SHP77 treated with DMSO at 0.1 percent for 48 hours (cell line): ENCODE measurements at regions not wholly inside any gene's neighbourhood (a gene's known extent, or its start where the extent isn't known, plus 50 kb on each side); places are given as distances from the start of the nearest gene placed in this dataset.

ENCODE experiments used
- DNase-seq: peaks from one replicate; lab custom pipeline; 2025; lab: John Stamatoyannopoulos, UW

GRCh38 chr13:53144826-53145225 lies 116.2 kb downstream of the OLFM4 start:
- no peak for DNase-seq

GRCh38 chr13:53150568-53150967 lies 122.0 kb downstream of the OLFM4 start:
- DNase-seq: no peak

- DNase-seq: peak; percentile 69
Measured at GRCh38 chr13:53151336-53152056, 122.9 kb downstream of the OLFM4 start.

GRCh38 chr13:53152057-53152421 lies 123.4 kb downstream of the OLFM4 start:
- DNase-seq: no peak

- no peak for DNase-seq
Measured at GRCh38 chr13:53158201-53158600, 129.6 kb downstream of the OLFM4 start.

- no peak for DNase-seq
Measured at GRCh38 chr13:53159431-53159830, 130.8 kb downstream of the OLFM4 start.

- DNase-seq: no peak
Measured at GRCh38 chr13:53160211-53160610, 131.6 kb downstream of the OLFM4 start.

GRCh38 chr13:53161251-53161650 lies 132.6 kb downstream of the OLFM4 start:
- no peak for DNase-seq

- no peak for DNase-seq
Measured at GRCh38 chr13:53165261-53165660, 136.6 kb downstream of the OLFM4 start.

- no peak for DNase-seq
Measured at GRCh38 chr13:53167561-53167960, 138.9 kb downstream of the OLFM4 start.

- DNase-seq: no peak
Measured at GRCh38 chr13:53170910-53171309, 142.3 kb downstream of the OLFM4 start.

GRCh38 chr13:53174545-53174944 lies 145.9 kb downstream of the OLFM4 start:
- no peak for DNase-seq

- DNase-seq: no peak
Measured at GRCh38 chr13:53180684-53181083, 152.1 kb downstream of the OLFM4 start.

- no peak for DNase-seq
Measured at GRCh38 chr13:53182724-53183123, 154.1 kb downstream of the OLFM4 start.

GRCh38 chr13:53188120-53188519 lies 159.5 kb downstream of the OLFM4 start:
- DNase-seq: no peak

GRCh38 chr13:53189162-53189561 lies 160.5 kb downstream of the OLFM4 start:
- DNase-seq: no peak

GRCh38 chr13:53191091-53191490 lies 162.5 kb downstream of the OLFM4 start:
- no peak for DNase-seq

GRCh38 chr13:53197424-53197823 lies 168.8 kb downstream of the OLFM4 start:
- DNase-seq: no peak

GRCh38 chr13:53198017-53198416 lies 169.4 kb downstream of the OLFM4 start:
- peak; percentile 40 for DNase-seq

GRCh38 chr13:53198736-53199135 lies 170.1 kb downstream of the OLFM4 start:
- DNase-seq: no peak

GRCh38 chr13:53200075-53200474 lies 171.5 kb downstream of the OLFM4 start:
- DNase-seq: no peak

GRCh38 chr13:53200498-53201453 lies 172.2 kb downstream of the OLFM4 start:
- no peak for DNase-seq
